Caco-2 (cell line): ENCODE measurements at regions not wholly inside any gene's neighbourhood (a gene's known extent, or its start where the extent isn't known, plus 50 kb on each side); places are given as distances from the start of the nearest gene placed in this dataset.

Experiments
- BruUV-seq: library from RNA; stranded (reverse); fragments of 400-500 nt; replicated peaks from 2 replicates; lab custom pipeline; 2021; lab: Mats Ljungman, UMichigan
- CTCF ChIA-PET: fragments of 300-600 bp; sonication (Branson Sonifier 250); formaldehyde crosslinking; loops from one replicate; lab custom pipeline; 2022; ENCODE audit warnings: antibody characterized with exemption; lab: Charles Lee
- POLR2A ChIA-PET: fragments of 300-600 bp; sonication (Branson Sonifier 250); formaldehyde crosslinking; loops from one replicate; lab custom pipeline; 2022; ENCODE audit warnings: antibody characterized with exemption; lab: Charles Lee
- DNase-seq, 2 experiments: peaks; one replicate each; pipeline versions ENCODE4 v3.0.0 to v3.0.0-alpha.2; 2020 to 2022
- H3K27me3 ChIP-seq: replicated peaks from 2 replicates; pipeline ENCODE4 v1.6.0; 2011; ENCODE audit warnings: low read length; ENCODE audit not compliant: control insufficient read depth, insufficient read depth
- H3K36me3 ChIP-seq: 2 replicates; pipeline ENCODE4 v1.5.1; 2011; ENCODE audit warnings: low read length; ENCODE audit not compliant: control insufficient read depth, insufficient read depth
- H3K4me1 ChIP-seq: fragments of 250-450 bp; sonication (Bioruptor Pico); 2 replicates; pipeline ENCODE4 v1.5.1; 2020; ENCODE audit warnings: mild to moderate bottlenecking
- H3K4me3 ChIP-seq: 2 replicates; pipeline ENCODE4 v1.5.1; 2011; ENCODE audit warnings: low read depth, mild to moderate bottlenecking, control low read depth, low read length
- H3K9me3 ChIP-seq: fragments of 250-450 bp; sonication (Bioruptor Pico); 2 replicates; pipeline ENCODE4 v1.5.1; 2020; ENCODE audit warnings: mild to moderate bottlenecking, moderate library complexity
- H3K27ac Mint-ChIP-seq: one replicate; pipeline ENCODE4 v1.8.0; 2022; ENCODE audit warnings: mixed read lengths; ENCODE audit not compliant: unreplicated experiment
- H3K27me3 Mint-ChIP-seq: one replicate; pipeline ENCODE4 v1.8.0; 2022; ENCODE audit warnings: mixed read lengths; ENCODE audit not compliant: insufficient read depth, unreplicated experiment
- H3K36me3 Mint-ChIP-seq: one replicate; pipeline ENCODE4 v1.8.0; 2022; ENCODE audit warnings: mild to moderate bottlenecking, mixed read lengths; ENCODE audit not compliant: insufficient read depth, unreplicated experiment
- H3K4me1 Mint-ChIP-seq: one replicate; pipeline ENCODE4 v1.8.0; 2022; ENCODE audit warnings: low read depth, mixed read lengths; ENCODE audit not compliant: unreplicated experiment
- H3K4me3 Mint-ChIP-seq: one replicate; pipeline ENCODE4 v1.8.0; 2022; ENCODE audit warnings: mild to moderate bottlenecking, moderate library complexity, mixed read lengths; ENCODE audit not compliant: unreplicated experiment
- H3K9me3 Mint-ChIP-seq: one replicate; pipeline ENCODE4 v1.8.0; 2022; ENCODE audit warnings: mixed read lengths; ENCODE audit not compliant: unreplicated experiment
- CTCF ChIP-seq, 2 experiments: fragments of 200-600 bp in 1 of 2; IDR thresholded peaks; 1 replicate in 1 of 2; 2 replicates in 1 of 2; pipeline versions ENCODE4 v1.5.1 to v1.8.0; 2011 to 2022; ENCODE audit warnings: antibody characterized with exemption in 1 of 2, control low read depth in 1 of 2, inconsistent platforms in 1 of 2, low read depth in 1 of 2, low read length in 1 of 2, mild to moderate bottlenecking in 1 of 2, moderate library complexity in 1 of 2; ENCODE audit not compliant: insufficient read depth in 1 of 2, severe bottlenecking in 1 of 2, unreplicated experiment in 1 of 2
- intact Hi-C: fragments of 100-400 bp; cut with micrococcal nuclease; formaldehyde crosslinking; loops from one replicate; pipeline ENCODE4 v1.10.0; 2022; ENCODE audit not compliant: unreplicated experiment

- no peaks in the 10 kb centered on the region for H3K36me3 ChIP-seq
- Mint-ChIP-seq H3K4me1 (no peaks in the 10 kb centered on the region), H3K27me3 (no peaks in the 10 kb centered on the region), H3K36me3 (no peaks in the 10 kb centered on the region), H3K9me3 (peaks cover 10% of the 10 kb centered on the region), H3K4me3 (no peak overlapping the region), H3K27ac (no peak overlapping the region)
- no peak for DNase-seq
- H3K27me3 ChIP-seq = no peaks in the 10 kb centered on the region
- TF ChIP-seq CTCF (IDR thresholded peaks at IDR 0.05; ENCODE audit: insufficient read depth in 1 of 2, low read depth in 1 of 2, low read length in 1 of 2, severe bottlenecking in 1 of 2, unreplicated experiment in 1 of 2) = no peak
- no peaks in the 10 kb centered on the region for H3K9me3 ChIP-seq
- H3K4me1 ChIP-seq = no peaks in the 10 kb centered on the region
- ChIA-PET CTCF (no interaction called here), POLR2A (no interaction called here)
- no peak overlapping the region for H3K4me3 ChIP-seq
- BruUV-seq = no TSS peak
- intact Hi-C loops = no loop called here
Measured at GRCh38 chr6:169895000-169895759, 143.8 kb downstream of the ERMARD start.

- intact Hi-C loops = no loop called here
- H3K36me3 Mint-ChIP-seq = no peaks in the 10 kb centered on the region
- no peaks in the 10 kb centered on the region for H3K4me1 Mint-ChIP-seq
- H3K27me3 Mint-ChIP-seq = no peaks in the 10 kb centered on the region
- POLR2A ChIA-PET = no interaction called here
- CTCF ChIA-PET = no interaction called here
- no TSS peak for BruUV-seq
- no peaks in the 10 kb centered on the region for H3K27me3 ChIP-seq
- no peaks in the 10 kb centered on the region for H3K36me3 ChIP-seq
- no peak overlapping the region for H3K4me3 Mint-ChIP-seq
- H3K4me1 ChIP-seq = no peaks in the 10 kb centered on the region
- DNase-seq = no peak
- peaks cover 10% of the 10 kb centered on the region for H3K9me3 Mint-ChIP-seq
- no peak overlapping the region for H3K4me3 ChIP-seq
- TF ChIP-seq CTCF (IDR thresholded peaks at IDR 0.05; ENCODE audit: insufficient read depth in 1 of 2, low read depth in 1 of 2, low read length in 1 of 2, severe bottlenecking in 1 of 2, unreplicated experiment in 1 of 2) = no peak
- H3K27ac Mint-ChIP-seq = no peak overlapping the region
- no peaks in the 10 kb centered on the region for H3K9me3 ChIP-seq
Measured at GRCh38 chr6:169894377-169894960, 143.0 kb downstream of the ERMARD start.

- CTCF ChIA-PET = no interaction called here
Measured at GRCh38 chr6:169893624-169894023, 142.2 kb downstream of the ERMARD start.

More at GRCh38 chr6:169893624-169894023, 142.2 kb downstream of the ERMARD start:
- TF ChIP-seq CTCF (IDR thresholded peaks at IDR 0.05; ENCODE audit: insufficient read depth in 1 of 2, low read depth in 1 of 2, low read length in 1 of 2, severe bottlenecking in 1 of 2, unreplicated experiment in 1 of 2) = no peak
- no TSS peak for BruUV-seq
- Mint-ChIP-seq H3K4me3 (no peak overlapping the region), H3K36me3 (no peaks in the 10 kb centered on the region), H3K27ac (no peak overlapping the region), H3K27me3 (no peaks in the 10 kb centered on the region), H3K9me3 (peaks cover 7% of the 10 kb centered on the region), H3K4me1 (no peaks in the 10 kb centered on the region)
- no peaks in the 10 kb centered on the region for H3K9me3 ChIP-seq
- H3K4me1 ChIP-seq = no peaks in the 10 kb centered on the region
- intact Hi-C loops = no loop called here
- H3K27me3 ChIP-seq = no peaks in the 10 kb centered on the region
- no peak for DNase-seq
- H3K36me3 ChIP-seq = no peaks in the 10 kb centered on the region
- H3K4me3 ChIP-seq = no peak overlapping the region
- POLR2A ChIA-PET = no interaction called here
